Liver (tissue), 3 donors: ENCODE measurements at regions not wholly inside any gene's neighbourhood (a gene's known extent, or its start where the extent isn't known, plus 50 kb on each side); places are given as distances from the start of the nearest gene placed in this dataset.

Source experiments
- ATF3 ChIP-seq: IDR thresholded peaks from 2 replicates; pipeline ENCODE4 v1.6.1; 2016; ENCODE audit warnings: antibody characterized with exemption
- CTCF ChIP-seq: fragments of 150-350 bp; IDR thresholded peaks from 2 replicates; pipeline ENCODE4 v1.5.1; 2017; ENCODE audit warnings: improper control_type of control experiment, low read depth, low read length; ENCODE audit not compliant: missing input control
- FOXA1 ChIP-seq: IDR thresholded peaks from 2 replicates; pipeline ENCODE4 v1.6.1; 2016; ENCODE audit warnings: antibody characterized with exemption
- GABPA ChIP-seq, 2 donors: IDR thresholded peaks in 1 of 2; conservative IDR thresholded peaks in 1 of 2; 2 replicates each; pipeline ENCODE4 v1.6.1; 2016; ENCODE audit warnings: antibody characterized with exemption in 2 of 2, mild to moderate bottlenecking in 1 of 2, moderate library complexity in 1 of 2
- HNF4A ChIP-seq, 2 donors: conservative IDR thresholded peaks; 2 replicates each; pipeline ENCODE4 v1.6.1; 2016; ENCODE audit warnings: antibody characterized with exemption in 2 of 2, mild to moderate bottlenecking in 2 of 2
- RAD21 ChIP-seq, 2 donors: IDR thresholded peaks; 2 replicates each; pipeline ENCODE4 v1.6.1; 2016; ENCODE audit warnings: antibody characterized with exemption in 2 of 2, mild to moderate bottlenecking in 2 of 2
- YY1 ChIP-seq: IDR thresholded peaks from 2 replicates; pipeline ENCODE4 v1.6.1; 2016; ENCODE audit warnings: antibody characterized with exemption, mild to moderate bottlenecking
- donor health status: healthy.
- donor health status: healthy.

- TF ChIP-seq CTCF (no peak), FOXA1 (no peak), ATF3 (no peak), GABPA (IDR thresholded peaks at IDR 0.05 in 1 of 2, conservative IDR thresholded peaks at IDR 0.05 in 1 of 2) (no peak), RAD21 (IDR thresholded peaks at IDR 0.05) (no peak), HNF4A (conservative IDR thresholded peaks at IDR 0.05) (no peak), YY1 (no peak)
Measured at GRCh38 chr22:47858773-47859306, 1096.4 kb downstream of the TBC1D22A start.
